RWPE1 (cell line): ENCODE measurements at regions not wholly inside any gene's neighbourhood (a gene's known extent, or its start where the extent isn't known, plus 50 kb on each side); places are given as distances from the start of the nearest gene placed in this dataset.

Source experiments
- CTCF ChIA-PET: fragments of 350-600 bp; sonication (Branson Sonifier 250); formaldehyde crosslinking; extraction: SDS; loops from one replicate; lab custom pipeline; 2021; lab: Yijun Ruan, JAX
- POLR2A ChIA-PET: fragments of 400-600 bp; formaldehyde crosslinking; extraction: SDS; loops from one replicate; lab custom pipeline; 2020; ENCODE audit warnings: antibody characterized with exemption; ENCODE audit not compliant: low non-redundant PET; lab: Yijun Ruan, JAX
- DNase-seq: peaks from one replicate; pipeline ENCODE4 v3.0.0; 2012; ENCODE audit warnings: low spot score
- H3K27ac ChIP-seq: fragments of 450-650 bp; 2 replicates; pipeline ENCODE4 v1.5.1; 2017
- TF ChIP-seq, protein P1 (sequence below): fragments of 450-650 bp; conservative IDR thresholded peaks from 2 replicates; pipeline ENCODE4 v1.5.1; 2017; ENCODE audit warnings: low read depth, mild to moderate bottlenecking

DNA sequence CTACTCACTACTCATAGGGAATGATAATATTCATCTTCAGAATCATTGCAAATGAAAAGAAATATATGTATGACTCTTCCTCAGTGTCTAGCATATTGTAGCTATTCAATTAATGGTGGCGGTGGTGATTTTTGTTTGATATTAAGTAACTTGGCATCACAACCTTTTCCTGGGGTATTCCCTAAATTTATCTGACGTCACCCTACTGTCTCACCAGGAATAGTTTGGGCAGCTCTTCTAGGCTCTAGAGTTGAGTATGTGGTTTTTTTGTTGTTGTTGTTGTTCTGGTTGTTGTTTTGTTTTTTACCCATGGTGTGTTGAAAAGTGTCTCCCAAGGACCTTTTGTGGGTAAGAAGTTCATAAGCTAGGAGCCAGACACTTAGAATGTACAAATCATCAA is 1320.3 kb upstream of the LRRTM1 start:
- CTCF ChIA-PET = no interaction called here

DNA sequence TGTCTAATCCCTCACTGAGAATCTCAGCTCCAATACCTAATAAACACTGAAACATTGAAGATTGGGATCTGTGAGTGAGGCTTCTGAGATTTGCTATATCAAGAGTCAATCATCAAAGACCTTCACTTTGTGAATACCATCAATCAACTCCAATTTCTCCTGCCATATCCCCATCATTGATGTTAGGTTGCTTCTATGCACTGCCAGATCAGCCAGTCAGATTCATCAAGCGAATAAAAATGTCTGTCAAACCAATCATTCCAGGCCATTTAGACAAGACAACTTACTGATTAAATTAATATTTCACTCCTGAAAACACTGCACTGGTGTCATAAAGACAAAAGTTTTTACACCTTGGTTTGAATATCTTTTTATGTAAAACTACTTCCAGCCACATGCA is 1295.5 kb upstream of the LRRTM1 start:
- CTCF ChIA-PET = no interaction called here
- TF ChIP-seq, protein P1, sequence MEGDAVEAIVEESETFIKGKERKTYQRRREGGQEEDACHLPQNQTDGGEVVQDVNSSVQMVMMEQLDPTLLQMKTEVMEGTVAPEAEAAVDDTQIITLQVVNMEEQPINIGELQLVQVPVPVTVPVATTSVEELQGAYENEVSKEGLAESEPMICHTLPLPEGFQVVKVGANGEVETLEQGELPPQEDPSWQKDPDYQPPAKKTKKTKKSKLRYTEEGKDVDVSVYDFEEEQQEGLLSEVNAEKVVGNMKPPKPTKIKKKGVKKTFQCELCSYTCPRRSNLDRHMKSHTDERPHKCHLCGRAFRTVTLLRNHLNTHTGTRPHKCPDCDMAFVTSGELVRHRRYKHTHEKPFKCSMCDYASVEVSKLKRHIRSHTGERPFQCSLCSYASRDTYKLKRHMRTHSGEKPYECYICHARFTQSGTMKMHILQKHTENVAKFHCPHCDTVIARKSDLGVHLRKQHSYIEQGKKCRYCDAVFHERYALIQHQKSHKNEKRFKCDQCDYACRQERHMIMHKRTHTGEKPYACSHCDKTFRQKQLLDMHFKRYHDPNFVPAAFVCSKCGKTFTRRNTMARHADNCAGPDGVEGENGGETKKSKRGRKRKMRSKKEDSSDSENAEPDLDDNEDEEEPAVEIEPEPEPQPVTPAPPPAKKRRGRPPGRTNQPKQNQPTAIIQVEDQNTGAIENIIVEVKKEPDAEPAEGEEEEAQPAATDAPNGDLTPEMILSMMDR = no peak
- H3K27ac ChIP-seq = no peak overlapping the region
- DNase-seq = no peak
- POLR2A ChIA-PET = no interaction called here

More for the DNA sequence above, 1320.3 kb upstream of the LRRTM1 start:
- no peak overlapping the region for H3K27ac ChIP-seq
- DNase-seq = no peak
- TF ChIP-seq, protein P1 = no peak
- POLR2A ChIA-PET = no interaction called here

- TF ChIP-seq, protein P1 = no peak
- H3K27ac ChIP-seq = no peak overlapping the region
- ChIA-PET CTCF (no interaction called here), POLR2A (no interaction called here)
- no peak for DNase-seq
Observed at GRCh38 chr2:81598453-81598852, 1293.9 kb upstream of the LRRTM1 start.

DNA sequence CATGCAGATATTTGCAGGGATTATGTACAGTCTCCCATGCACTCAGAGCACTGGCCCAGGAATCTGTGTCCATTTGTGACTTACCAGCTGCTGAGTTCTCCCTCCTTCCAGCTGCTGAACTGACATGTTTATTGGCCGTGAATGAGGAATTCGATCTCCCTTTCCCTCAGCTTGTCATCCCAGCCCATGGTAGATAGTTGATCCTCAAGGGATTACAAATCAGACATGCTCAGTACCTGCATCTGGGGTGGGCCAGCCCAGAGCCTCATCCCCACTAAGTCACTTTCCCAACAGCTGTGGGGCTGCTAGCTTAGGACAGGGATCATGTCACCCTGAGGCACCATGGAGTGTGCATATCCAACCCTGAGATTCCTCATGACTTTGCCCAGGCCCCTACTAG is 1284.9 kb upstream of the LRRTM1 start:
- CTCF ChIA-PET = no interaction called here
- no peak for DNase-seq
- H3K27ac ChIP-seq = no peak overlapping the region
- POLR2A ChIA-PET = no interaction called here
- TF ChIP-seq, protein P1 = no peak

- CTCF ChIA-PET = no interaction called here
- TF ChIP-seq, protein P1 = no peak
- POLR2A ChIA-PET = no interaction called here
- no peak for DNase-seq
- H3K27ac ChIP-seq = no peak overlapping the region
Observed at GRCh38 chr2:81583311-81584108, 1279.0 kb upstream of the LRRTM1 start.

DNA sequence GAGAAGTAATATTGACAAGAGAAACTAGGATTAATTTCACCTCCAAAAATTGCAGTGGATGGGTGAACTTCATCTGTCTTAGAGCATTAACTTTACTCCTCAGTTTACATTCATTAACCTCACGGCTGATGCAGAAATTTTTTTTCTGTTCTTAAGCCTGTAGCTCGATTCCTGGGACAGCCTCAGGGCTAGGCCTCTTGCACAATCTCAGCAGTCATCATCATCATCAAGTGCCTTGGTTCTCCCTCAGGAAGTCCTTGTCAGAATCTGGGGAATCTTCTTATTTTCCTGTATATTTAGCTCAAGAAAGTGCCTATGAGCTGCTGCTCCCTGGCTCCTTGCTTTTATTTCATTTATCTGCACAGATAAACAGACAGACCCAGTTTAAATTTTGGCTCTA is 1272.2 kb upstream of the LRRTM1 start:
- ChIA-PET CTCF (interaction anchor here (0.6 kb wide), 1 partner anchor 91 kb away, joined by 3 read pairs; no protein-coding TSS in a partner anchor), POLR2A (no interaction called here)
- TF ChIP-seq, protein P1 = no peak
- H3K27ac ChIP-seq = no peak overlapping the region
- DNase-seq = no peak
